ENCODE measurements at regions not wholly inside any gene's neighbourhood (a gene's known extent, or its start where the extent isn't known, plus 50 kb on each side); places are given as distances from the start of the nearest gene placed in this dataset.

DNA sequence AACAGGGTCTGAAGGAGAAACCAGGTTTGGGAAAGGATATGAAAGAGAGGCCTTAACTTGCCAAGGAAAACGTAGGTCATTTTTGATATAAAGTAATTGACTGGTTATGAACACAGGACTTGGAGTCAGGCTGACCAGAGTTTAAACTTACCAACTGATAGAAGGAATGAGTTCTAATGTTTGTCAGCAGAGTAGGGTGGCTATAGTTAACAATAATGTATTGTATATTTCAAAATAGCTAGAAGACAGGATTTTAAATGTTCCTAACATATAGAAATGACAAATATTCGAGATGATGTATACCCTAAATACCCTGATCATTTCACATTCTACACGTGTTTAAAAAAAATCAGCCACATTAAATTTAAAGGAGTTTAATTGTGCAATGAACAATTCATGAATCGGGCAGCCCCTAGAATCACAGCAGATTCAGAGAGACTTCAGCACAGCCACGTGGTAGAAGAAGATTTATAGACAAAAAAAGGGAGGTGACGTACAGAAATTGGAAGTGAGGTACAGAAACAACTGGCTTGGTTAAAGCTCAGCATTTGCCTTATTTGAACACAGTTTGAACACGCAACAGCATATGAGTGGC is 52.5 kb upstream of the PLEKHG7 start:
- DNase-seq, result no peak

DNA sequence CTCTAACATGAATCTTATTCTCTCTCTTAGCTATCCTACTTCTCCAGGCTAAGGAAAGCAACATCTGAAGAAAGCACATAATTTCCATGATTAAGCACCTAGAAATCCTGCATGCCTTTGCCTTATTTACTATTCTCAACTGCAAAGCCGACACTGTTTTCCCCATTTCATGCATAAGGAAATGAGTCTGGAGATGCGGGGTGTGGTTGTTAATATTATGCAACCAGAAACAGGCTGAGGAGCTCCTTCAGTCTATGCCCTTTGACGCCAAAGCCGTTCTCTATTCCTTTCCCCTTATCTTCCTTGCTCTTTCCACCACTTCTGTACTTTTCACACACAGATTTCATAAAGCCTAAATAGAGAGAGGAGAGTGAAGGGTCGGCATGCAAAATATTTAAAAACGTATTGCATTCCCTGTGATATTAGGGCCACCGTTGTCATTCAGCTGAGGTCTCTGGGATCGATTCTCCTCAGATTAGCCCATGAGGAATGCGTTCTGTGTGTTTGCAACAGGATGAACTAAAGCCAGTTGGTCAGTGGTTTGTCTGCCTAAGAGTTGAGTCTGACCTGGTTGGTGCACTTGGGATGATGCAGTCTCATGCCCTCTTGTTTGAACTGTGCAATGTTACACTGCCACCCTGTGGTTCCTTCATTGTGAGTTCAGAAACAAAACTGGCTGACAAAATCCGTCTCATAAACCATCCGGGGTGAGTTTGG is 53.1 kb upstream of the PLEKHG7 start:
- peak; percentile 17 to 61 for DNase-seq

DNA sequence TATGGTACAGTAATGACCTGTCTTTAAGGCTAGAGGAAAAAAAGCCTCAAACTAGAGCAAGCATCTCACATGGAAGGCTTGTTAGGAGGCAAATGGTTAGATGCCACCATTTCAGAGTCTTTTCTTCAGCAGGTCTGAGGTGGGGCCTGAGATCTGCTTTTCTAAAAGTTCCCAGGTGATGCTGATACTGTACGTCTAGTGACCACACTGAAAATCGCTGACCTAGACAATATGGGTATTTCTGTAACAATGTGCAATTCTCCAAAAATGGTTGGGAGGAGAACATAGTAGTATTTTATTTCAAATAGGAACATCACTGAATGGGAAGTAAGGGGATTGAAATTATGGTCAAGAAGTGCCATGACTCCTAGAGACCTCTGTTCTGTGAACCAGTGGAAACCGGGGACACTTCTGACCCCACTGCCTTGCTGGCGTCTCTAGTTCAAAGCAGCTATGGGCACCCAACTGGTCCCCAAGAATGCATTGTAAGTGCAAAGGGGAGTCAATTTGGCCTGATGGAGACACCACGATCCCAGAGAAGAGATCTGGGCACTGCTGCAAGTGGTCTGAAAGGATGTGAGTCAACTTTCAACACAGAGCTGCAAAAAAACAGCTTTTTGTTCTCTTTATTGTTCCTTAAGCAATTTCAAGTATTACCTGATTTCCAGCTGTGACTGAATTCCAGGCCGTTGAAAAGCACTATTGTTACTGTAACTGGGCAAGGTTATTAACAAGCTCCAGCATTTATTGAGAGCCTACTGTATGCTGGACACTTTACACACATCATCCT is 54.4 kb upstream of the PLEKHG7 start:
- no peak for DNase-seq

GRCh38 chr12:92641291-92641690 is 61.5 kb upstream of the PLEKHG7 start:
- no peak for DNase-seq

GRCh38 chr12:92640691-92641090 is 62.1 kb upstream of the PLEKHG7 start:
- DNase-seq, result no peak

GRCh38 chr12:92639017-92639416 is 63.8 kb upstream of the PLEKHG7 start:
- DNase-seq, result no peak

DNA sequence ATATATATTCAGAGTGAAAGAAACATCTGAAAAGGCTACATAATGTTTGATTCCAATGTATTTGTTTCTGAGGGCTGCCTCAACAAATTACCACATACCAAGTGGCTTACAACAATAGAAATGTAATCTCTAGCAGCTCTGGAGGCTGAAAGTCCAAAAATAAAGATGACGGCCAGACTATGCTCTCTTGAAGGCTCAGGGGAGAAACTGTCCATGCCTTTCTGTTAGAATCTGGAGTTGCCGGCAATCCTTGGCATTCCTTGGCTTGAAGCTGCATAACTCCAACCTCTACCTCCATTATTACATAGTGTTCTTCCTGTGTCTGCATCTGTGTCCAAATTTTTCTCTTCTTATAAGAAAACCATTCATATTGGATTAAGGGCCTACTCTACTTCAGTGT is 68.1 kb upstream of the PLEKHG7 start:
- no peak for DNase-seq

DNA sequence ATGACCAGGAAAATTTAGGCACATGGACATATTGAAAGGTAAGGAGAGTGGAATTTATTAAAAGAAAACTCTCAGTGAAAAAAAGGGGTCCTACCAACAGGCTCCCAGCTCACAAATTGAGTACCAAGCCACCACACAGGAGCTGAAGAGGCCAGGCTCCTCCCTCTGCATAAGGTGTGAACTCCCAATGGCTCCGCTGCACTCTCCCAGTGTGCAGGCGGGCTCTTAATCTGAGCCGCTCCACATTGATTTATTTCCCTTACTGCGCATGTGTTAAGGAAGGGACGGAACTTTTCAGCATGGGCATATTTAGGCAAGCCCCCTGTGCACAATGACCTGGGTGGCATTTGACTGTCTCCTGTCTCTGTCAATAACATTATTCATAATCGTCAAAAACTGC is 68.6 kb upstream of the PLEKHG7 start:
- DNase-seq, result no peak

DNA sequence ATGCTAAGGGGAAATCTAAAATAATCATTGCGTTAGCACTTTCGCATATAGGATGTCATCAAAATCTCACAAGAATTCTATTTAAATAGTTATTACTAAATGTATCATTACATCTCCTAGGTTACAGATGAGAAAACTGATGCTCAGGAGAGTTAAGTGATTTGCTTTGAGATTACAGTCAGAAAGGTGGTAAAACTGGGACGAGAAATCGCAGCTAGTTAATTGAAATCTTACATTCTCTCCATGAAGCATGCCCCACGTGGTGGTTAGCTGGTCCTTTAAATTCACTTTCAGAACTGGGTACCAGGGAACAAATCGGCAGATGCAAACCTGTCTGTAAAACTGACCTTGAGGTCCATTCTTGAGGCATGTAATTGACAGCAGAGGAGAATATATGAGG is 71.8 kb upstream of the PLEKHG7 start:
- no peak for DNase-seq

DNA sequence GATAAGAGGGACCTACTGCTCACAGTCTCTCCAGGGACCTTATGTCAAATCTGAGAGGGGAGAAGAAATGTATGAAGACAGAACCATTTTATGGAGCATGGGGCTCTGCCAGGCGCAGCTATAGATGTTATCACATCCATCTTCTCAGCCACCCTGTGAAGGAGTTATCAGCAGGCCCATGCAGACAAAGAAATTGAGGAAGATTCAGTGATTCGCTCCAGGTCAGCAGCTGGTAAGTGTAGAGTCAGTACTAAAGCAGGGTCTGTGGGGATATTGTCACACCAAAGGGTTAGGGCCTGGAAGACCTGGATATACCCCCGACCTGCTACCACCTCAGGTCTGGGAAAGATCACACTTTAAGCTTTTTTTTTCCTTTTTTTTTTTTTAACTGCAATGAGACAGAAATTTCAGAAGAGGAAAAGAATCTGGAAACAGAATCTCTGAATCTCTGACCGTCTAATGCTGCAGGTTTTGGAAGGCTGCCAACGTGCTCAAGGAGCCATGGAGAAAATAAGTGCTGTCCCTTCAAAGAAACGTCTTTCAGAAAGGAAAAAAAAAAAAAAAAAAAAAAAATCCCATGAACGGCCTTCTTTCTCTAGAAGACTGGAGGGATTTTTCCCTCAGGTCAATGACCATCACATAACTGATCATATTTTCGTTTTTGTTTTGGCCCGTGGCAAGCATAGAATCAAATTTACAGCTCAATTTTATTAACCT is 73.3 kb upstream of the PLEKHG7 start:
- no peak for DNase-seq

DNA sequence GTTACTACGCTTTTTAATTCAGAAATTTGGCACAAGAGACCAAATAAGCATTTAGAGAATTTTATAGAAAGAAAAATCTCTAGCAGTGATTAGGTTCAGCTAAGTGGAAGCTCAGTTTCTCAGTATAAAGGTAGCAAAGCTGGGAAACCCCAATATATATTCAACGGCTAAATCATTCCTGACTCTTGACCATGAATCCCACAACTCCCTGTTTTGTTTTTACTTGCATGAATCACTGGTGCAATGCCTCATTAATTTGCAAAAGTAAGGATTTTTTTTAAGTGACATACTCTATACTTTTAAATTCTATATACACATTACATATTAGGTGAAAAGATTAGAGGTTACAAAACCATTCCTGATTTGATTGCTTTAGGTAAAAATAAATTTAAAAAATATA is 74.3 kb upstream of the PLEKHG7 start:
- no peak for DNase-seq

DNA sequence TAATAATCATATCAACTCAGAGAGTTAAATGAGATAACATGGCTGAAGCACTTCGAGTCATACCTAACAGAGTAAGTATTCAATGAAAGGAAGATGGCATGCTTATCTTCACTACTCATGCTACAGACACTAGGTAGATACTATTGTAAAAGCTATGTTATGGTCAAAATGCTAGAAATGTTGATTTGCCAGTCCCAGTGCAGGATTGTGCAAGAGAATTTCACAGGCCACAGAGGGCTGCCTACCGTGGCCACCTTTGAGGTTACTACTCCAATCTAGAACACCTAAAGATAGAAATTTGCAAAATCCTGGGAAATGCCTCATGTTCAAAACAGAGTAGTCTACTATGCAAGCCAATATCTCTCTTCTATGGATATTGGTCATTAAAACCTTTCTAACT is 75.3 kb upstream of the PLEKHG7 start:
- no peak for DNase-seq

DNA sequence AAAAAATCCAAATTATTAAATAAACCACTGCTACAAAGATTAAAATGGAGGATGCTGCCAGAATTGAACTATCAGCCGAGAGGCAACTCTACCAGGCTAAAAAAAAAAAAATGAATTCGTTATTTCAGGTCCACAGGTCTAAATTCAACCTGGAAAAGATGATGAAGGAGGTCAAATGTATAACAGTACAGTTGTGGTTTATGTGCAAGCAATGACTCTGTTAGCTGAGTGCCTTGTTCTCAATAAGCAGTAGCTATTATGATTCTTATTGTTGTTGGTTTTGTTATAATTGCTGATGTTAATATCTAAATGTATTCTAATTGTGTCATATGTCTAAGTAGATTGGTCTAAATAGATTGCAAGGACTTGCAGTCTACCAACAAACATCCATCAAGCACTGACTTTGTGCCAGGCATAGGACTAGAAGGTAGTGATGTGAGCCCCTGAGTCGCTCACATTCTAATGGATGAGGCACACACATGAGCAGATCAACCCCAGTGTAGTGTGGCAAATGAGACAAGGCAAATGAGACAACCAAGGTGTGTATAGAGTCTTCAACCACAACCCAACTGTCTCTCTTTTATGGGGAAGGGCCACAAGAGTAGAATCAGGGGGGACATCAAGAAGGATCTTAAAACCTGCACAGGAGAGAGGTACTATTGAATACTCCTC is 77.0 kb upstream of the PLEKHG7 start:
- DNase-seq, result no peak

DNA sequence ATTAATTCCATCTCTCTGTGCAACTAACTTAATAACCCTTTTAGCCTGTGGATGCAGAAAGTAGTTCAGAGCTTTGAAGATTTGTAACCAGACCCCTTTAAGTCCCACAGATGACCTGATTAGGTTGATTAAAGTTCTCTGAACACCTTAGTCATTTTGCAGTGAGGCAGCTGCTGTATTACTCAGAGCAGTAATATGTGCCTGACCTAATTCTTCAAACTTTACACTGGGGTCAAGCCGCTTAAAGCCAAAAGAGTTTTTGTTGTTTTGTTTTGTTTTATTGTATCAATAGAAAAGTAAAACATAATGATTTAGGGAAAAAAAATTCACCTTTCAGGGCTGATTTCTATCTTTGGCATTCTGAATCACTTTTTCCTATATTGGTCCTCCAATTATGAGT is 78.6 kb upstream of the PLEKHG7 start:
- no peak for DNase-seq

- DNase-seq, result no peak
These were observed 79.4 kb upstream of the PLEKHG7 start for GRCh38 chr12:92623386-92623785.

DNA sequence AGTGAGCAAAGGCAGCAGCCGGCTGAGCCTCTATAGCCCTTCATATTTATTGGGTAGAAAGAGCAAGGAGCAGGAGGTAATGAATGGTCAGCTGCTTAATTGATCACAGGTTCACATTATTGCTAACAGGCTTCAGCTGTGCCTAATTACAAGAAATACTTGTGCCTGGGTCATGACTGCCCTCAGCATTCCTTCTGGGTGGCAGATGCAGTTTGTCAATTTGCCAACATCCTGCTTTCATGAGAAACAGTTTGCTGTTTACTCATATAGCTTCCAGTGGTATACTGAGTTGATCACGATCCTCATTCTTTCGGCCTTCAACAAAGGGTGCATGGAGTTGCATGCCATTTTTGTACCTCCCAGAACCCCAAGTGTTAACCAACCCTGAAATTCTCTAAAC is 81.0 kb upstream of the PLEKHG7 start:
- DNase-seq, result no peak

GRCh38 chr12:92621312-92621711 is 81.5 kb upstream of the PLEKHG7 start:
- no peak for DNase-seq

DNA sequence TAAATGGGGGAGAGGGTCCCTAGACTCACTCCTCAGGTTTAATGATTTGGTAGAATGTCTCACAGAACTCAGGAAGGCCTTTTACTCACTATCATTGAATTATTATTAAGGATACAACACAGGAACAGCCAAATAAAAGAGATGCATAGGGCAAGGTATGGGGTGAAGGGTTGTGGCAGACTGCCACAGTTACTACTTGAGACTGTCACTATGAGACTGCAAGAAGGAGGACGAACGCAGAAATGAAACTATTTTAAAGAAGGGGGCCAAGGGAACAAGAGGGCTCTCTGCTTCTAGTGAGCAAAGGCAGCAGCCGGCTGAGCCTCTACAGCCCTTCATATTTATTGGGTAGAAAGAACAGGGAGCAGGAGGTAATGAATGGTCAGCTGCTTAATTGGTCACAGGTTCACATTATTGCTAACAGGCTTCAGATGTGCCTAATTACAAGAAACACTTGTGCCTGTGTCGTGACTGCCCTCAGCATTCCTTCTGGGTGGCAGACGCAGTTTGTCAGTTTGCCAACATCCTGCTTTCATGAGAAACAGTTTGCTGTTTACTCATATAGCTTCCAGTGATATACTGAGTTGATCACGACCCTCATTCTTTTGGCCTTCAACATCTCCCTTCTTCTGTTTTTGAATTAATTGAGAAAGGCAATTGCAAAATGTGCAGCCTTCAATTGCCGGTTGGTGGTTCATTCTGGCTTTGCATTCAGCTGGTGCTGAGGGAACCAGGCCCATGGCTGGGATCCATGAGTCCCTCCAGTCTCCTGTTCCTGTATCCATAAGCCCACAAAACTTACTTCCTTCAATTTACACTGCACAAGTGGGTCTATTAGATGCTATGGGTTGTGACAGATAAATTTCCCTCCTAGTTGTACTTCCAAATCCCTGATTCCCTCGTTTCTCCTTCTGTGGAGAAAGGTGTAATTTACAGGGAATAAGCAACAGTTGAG is 82.8 kb upstream of the PLEKHG7 start:
- DNase-seq, result no peak

GRCh38 chr12:92619026-92619425 is 83.8 kb upstream of the PLEKHG7 start:
- DNase-seq, result no peak

DNA sequence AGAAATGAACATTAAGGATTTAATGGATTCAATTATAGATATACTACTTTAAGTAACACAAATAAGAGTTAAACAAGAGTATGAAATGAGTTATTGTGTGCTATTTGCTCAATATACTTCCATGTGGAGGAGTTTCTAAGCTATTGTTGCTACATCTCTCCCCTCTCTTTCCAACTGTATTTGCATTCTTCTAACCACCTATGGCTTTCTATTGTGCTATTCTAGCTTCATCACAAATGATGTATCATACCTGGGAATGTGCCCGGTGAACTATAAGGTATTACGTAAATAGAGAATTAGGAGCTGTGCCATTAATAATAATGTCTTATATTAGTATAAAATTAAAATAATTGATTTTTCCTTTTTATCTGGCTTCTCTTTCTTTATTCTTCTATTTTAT is 87.1 kb upstream of the PLEKHG7 start:
- no peak for DNase-seq

DNA sequence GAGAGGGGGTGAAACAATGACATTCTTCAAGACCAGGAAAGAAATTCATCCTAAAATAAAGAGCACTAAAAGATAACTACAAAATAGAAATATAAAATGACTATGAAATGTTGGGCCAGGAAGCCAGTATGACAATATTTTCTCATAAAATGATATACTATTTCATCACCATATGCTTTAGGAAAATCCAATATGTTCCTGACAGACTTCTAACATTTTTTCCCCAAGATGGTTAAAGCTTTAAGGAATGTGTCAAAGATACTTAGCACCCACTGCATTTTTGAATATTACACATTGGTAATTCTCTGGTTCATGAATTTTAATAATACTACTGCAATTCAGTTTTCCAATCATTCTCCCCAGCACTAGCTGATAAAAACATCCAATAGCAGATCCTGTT is 87.7 kb upstream of the PLEKHG7 start:
- no peak for DNase-seq

GRCh38 chr12:92614502-92614901 is 88.3 kb upstream of the PLEKHG7 start:
- no peak for DNase-seq

Data from stimulated activated CD4-positive, alpha-beta T cell treated with anti-CD3 and anti-CD28 coated beads, Interleukin-4, amount 100 ng/mL, for 4 hours (primary cell).